Ishikawa (cell line): ENCODE measurements at regions not wholly inside any gene's neighbourhood (a gene's known extent, or its start where the extent isn't known, plus 50 kb on each side); places are given as distances from the start of the nearest gene placed in this dataset.

Experiments
- CREB1 ChIP-seq: IDR thresholded peaks from 2 replicates; pipeline ENCODE4 v1.6.1; 2012; ENCODE audit warnings: low read depth
- EP300 ChIP-seq: IDR thresholded peaks from 2 replicates; pipeline ENCODE4 v1.6.1; 2012; ENCODE audit warnings: borderline replicate concordance
- NFIC ChIP-seq: IDR thresholded peaks from 2 replicates; pipeline ENCODE4 v1.6.1; 2012
- RAD21 ChIP-seq: IDR thresholded peaks from 2 replicates; pipeline ENCODE4 v1.6.1; 2012; ENCODE audit warnings: low read depth
- TF ChIP-seq, protein P1 (sequence below): IDR thresholded peaks from 2 replicates; pipeline ENCODE4 v1.6.1; 2012

DNA sequence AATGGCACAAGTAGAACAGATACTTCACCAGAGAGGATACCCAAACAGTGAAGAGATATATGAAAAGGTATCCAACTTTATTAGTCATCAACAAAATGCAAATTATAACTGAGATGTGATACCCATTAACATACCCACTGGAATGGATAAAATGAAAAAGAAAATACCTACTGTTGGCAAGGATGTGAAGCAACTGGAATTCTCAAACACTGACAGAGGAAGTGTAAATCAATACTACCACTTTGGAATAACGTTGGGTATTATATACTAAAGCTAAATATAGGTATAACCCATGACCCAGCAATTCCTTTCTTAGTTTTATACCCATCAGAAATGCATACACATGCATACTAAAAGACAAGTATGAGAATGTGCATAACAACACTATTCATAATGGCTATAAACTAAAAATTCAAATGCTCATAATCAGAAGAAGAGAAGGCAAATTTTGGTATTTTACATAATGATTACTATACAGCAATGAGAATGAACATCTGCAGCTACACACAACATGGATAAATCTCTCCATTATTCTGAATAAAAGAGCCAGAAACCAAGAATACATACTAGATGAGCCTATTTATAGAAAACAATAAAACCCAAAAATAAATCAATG, 80.6 kb downstream of the RPL27A start:
- no peak for TF ChIP-seq RAD21
- TF ChIP-seq NFIC = no peak
- TF ChIP-seq, protein P1, sequence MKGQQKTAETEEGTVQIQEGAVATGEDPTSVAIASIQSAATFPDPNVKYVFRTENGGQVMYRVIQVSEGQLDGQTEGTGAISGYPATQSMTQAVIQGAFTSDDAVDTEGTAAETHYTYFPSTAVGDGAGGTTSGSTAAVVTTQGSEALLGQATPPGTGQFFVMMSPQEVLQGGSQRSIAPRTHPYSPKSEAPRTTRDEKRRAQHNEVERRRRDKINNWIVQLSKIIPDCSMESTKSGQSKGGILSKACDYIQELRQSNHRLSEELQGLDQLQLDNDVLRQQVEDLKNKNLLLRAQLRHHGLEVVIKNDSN = no peak
- no peak for TF ChIP-seq CREB1
- no peak for TF ChIP-seq EP300
